IMR-90 (cell line): ENCODE measurements at regions not wholly inside any gene's neighbourhood (a gene's known extent, or its start where the extent isn't known, plus 50 kb on each side); places are given as distances from the start of the nearest gene placed in this dataset.

Experiments used
- ATAC-seq: fragments of 200-7000 bp; cut with Tn5 transposase; 2 replicates; pipeline ENCODE4 v1.9.1; 2020; ENCODE audit warnings: low read depth, mild to moderate bottlenecking, moderate library complexity
- BruUV-seq: library from RNA; stranded (reverse); fragments of 400-500 nt; replicated peaks from 2 replicates; lab custom pipeline; 2021; lab: Mats Ljungman, UMichigan
- CTCF ChIA-PET: fragments of 300-600 bp; formaldehyde crosslinking; extraction: SDS; loops from one replicate; lab custom pipeline; 2021; ENCODE audit warnings: antibody characterized with exemption; lab: Yijun Ruan, JAX
- POLR2A ChIA-PET: fragments of 300-600 bp; sonication (Branson Sonifier 250); formaldehyde crosslinking; loops from one replicate; lab custom pipeline; 2022; ENCODE audit warnings: antibody characterized with exemption; ENCODE audit not compliant: unreplicated experiment; lab: Charles Lee
- DNase-seq: peaks from one replicate; pipeline ENCODE4 v3.0.0; 2013
- H2AFZ ChIP-seq: replicated peaks from 2 replicates; pipeline ENCODE3; 2013; ENCODE audit warnings: low read length, mild to moderate bottlenecking; ENCODE audit not compliant: poor library complexity
- H2AK5ac ChIP-seq: 2 replicates; pipeline ENCODE4 v1.6.1; 2013; ENCODE audit warnings: low read depth, low read length, inconsistent platforms
- H2AK9ac ChIP-seq: replicated peaks from 2 replicates; pipeline ENCODE3; 2013; ENCODE audit warnings: mild to moderate bottlenecking, low read depth, low read length, moderate library complexity; ENCODE audit not compliant: poor library complexity
- H2BK120ac ChIP-seq: 2 replicates; pipeline ENCODE4 v1.6.1; 2013; ENCODE audit warnings: low read depth, low read length, inconsistent platforms
- H2BK15ac ChIP-seq: 3 replicates; pipeline ENCODE4 v1.6.1; 2013; ENCODE audit warnings: low read depth, low read length, inconsistent platforms
- H2BK20ac ChIP-seq: 2 replicates; pipeline ENCODE4 v1.6.1; 2013; ENCODE audit warnings: low read depth, mild to moderate bottlenecking, inconsistent platforms, low read length, moderate library complexity
- H2BK5ac ChIP-seq: 2 replicates; pipeline ENCODE4 v1.6.1; 2013; ENCODE audit warnings: mild to moderate bottlenecking, low read depth, low read length, inconsistent platforms; ENCODE audit not compliant: poor library complexity, severe bottlenecking
- H3K14ac ChIP-seq: replicated peaks from 2 replicates; pipeline ENCODE4 v1.6.1; 2013; ENCODE audit warnings: low read depth, low read length, inconsistent platforms
- H3K18ac ChIP-seq: 2 replicates; pipeline ENCODE4 v1.6.1; 2013; ENCODE audit warnings: low read depth, low read length, control low read depth
- H3K23ac ChIP-seq: 2 replicates; pipeline ENCODE4 v1.6.1; 2013; ENCODE audit warnings: low read depth, low read length, inconsistent platforms
- H3K27ac ChIP-seq: 2 replicates; pipeline ENCODE4 v1.5.1; 2013; ENCODE audit warnings: mild to moderate bottlenecking, control low read depth, low read length; ENCODE audit not compliant: insufficient read depth
- H3K27me3 ChIP-seq: 2 replicates; pipeline ENCODE4 v1.6.1; 2013; ENCODE audit warnings: low read length; ENCODE audit not compliant: control insufficient read depth, insufficient read depth
- H3K36me3 ChIP-seq: 2 replicates; pipeline ENCODE4 v1.6.1; 2013; ENCODE audit warnings: low read length, mixed read lengths; ENCODE audit not compliant: control insufficient read depth, insufficient read depth
- H3K4ac ChIP-seq: 2 replicates; pipeline ENCODE4 v1.6.1; 2013; ENCODE audit warnings: low read depth, low read length, inconsistent platforms
- H3K4me1 ChIP-seq: 2 replicates; pipeline ENCODE4 v1.6.1; 2013; ENCODE audit warnings: low read length, mixed read lengths; ENCODE audit not compliant: control insufficient read depth, insufficient read depth
- H3K4me2 ChIP-seq: 2 replicates; pipeline ENCODE4 v1.6.1; 2013; ENCODE audit warnings: low read depth, mild to moderate bottlenecking, control low read depth, low read length, moderate library complexity
- H3K4me3 ChIP-seq: 2 replicates; pipeline ENCODE4 v1.5.1; 2013; ENCODE audit warnings: low read depth, mild to moderate bottlenecking, control low read depth, low read length, moderate library complexity; ENCODE audit not compliant: insufficient read depth
- H3K56ac ChIP-seq: 2 replicates; pipeline ENCODE4 v1.6.1; 2013; ENCODE audit warnings: low read length, inconsistent platforms; ENCODE audit not compliant: insufficient read depth; ENCODE audit errors: extremely low read depth
- H3K79me1 ChIP-seq, 2 experiments: 2 replicates each; pipeline ENCODE4 v1.6.1; 2013; ENCODE audit warnings: low read length in 2 of 2, inconsistent platforms in 1 of 2, low read depth in 1 of 2
- H3K9ac ChIP-seq: 2 replicates; pipeline ENCODE4 v1.6.1; 2013; ENCODE audit warnings: low read depth, low read length, control low read depth
- H3K9me1 ChIP-seq: 2 replicates; pipeline ENCODE4 v1.6.1; 2013; ENCODE audit warnings: low read length, inconsistent platforms; ENCODE audit not compliant: insufficient read depth
- H3K9me3 ChIP-seq: 2 replicates; pipeline ENCODE4 v1.6.1; 2013; ENCODE audit warnings: low read length; ENCODE audit not compliant: control insufficient read depth, insufficient read depth
- H4K20me1 ChIP-seq: 2 replicates; pipeline ENCODE4 v1.6.1; 2013; ENCODE audit warnings: low read length, inconsistent platforms; ENCODE audit not compliant: insufficient read depth
- H4K5ac ChIP-seq: 2 replicates; pipeline ENCODE4 v1.6.1; 2013; ENCODE audit warnings: mild to moderate bottlenecking, low read depth, low read length, control low read depth
- H4K8ac ChIP-seq, 2 experiments: 2 replicates each; pipeline ENCODE4 v1.6.1; 2013; ENCODE audit warnings: low read depth in 2 of 2, low read length in 2 of 2, control low read depth in 1 of 2, inconsistent platforms in 1 of 2
- H4K91ac ChIP-seq: 2 replicates; pipeline ENCODE4 v1.6.1; 2013; ENCODE audit warnings: low read depth, low read length, inconsistent platforms; ENCODE audit not compliant: insufficient read depth
- CEBPB ChIP-seq: IDR thresholded peaks from 2 replicates; pipeline ENCODE4 v1.6.1; 2012; ENCODE audit warnings: low read depth, low read length, improper control_type of control experiment
- CTCF ChIP-seq: conservative IDR thresholded peaks from 2 replicates; pipeline ENCODE4 v1.5.1; 2012; ENCODE audit warnings: mild to moderate bottlenecking, low read depth, low read length, improper control_type of control experiment
- MAFK ChIP-seq: IDR thresholded peaks from 2 replicates; pipeline ENCODE4 v1.6.1; 2012; ENCODE audit warnings: low read depth, low read length, improper control_type of control experiment
- MAZ ChIP-seq: IDR thresholded peaks from 2 replicates; pipeline ENCODE4 v1.6.1; 2012; ENCODE audit warnings: low read depth, mild to moderate bottlenecking, low read length, improper control_type of control experiment, moderate library complexity, borderline replicate concordance
- MXI1 ChIP-seq: IDR thresholded peaks from 2 replicates; pipeline ENCODE4 v1.6.1; 2012; ENCODE audit warnings: low read depth, mild to moderate bottlenecking, low read length, moderate library complexity, borderline replicate concordance
- NFE2L2 ChIP-seq: fragments of 150-350 bp; IDR thresholded peaks from 2 replicates; pipeline ENCODE4 v1.6.1; 2016; ENCODE audit warnings: low read depth, mild to moderate bottlenecking, low read length
- RAD21 ChIP-seq: IDR thresholded peaks from 2 replicates; pipeline ENCODE4 v1.6.1; 2012; ENCODE audit warnings: low read length, improper control_type of control experiment
- RCOR1 ChIP-seq: IDR thresholded peaks from 2 replicates; pipeline ENCODE4 v1.6.1; 2012; ENCODE audit warnings: mild to moderate bottlenecking, low read length, improper control_type of control experiment; ENCODE audit not compliant: insufficient replicate concordance
- RFX5 ChIP-seq: IDR thresholded peaks from 2 replicates; pipeline ENCODE4 v1.8.0; 2012; ENCODE audit warnings: low read depth, mild to moderate bottlenecking, low read length, moderate library complexity
- SMC3 ChIP-seq: fragments of 150-350 bp; IDR thresholded peaks from 2 replicates; pipeline ENCODE4 v1.6.1; 2016; ENCODE audit warnings: low read depth, mild to moderate bottlenecking, antibody characterized with exemption, low read length, moderate library complexity
- WGBS, 2 experiments: methylation state at CpG; one replicate each; pipeline versions ENCODE4 v1.1.5 to v1.1.7; 2013; ENCODE audit warnings: missing lambda C conversion rate in 2 of 2; ENCODE audit not compliant: insufficient read length in 1 of 2; ENCODE audit errors: extremely low coverage in 2 of 2; 5-methylcytosine and 5-hydroxymethylcytosine counted together
- dilution Hi-C: fragments of 300-500 bp; cut with HindIII; formaldehyde crosslinking; loops from one replicate; pipeline ENCODE4 v1.14.3; 2018; ENCODE audit warnings: low sequenced_read_pairs; ENCODE audit not compliant: unreplicated experiment
- in situ Hi-C: fragments of 300-500 bp; cut with MboI; formaldehyde crosslinking; loops from 3 replicates; pipeline ENCODE4 v1.14.3; 2019; ENCODE audit warnings: low sequenced_read_pairs, inconsistent platforms, mixed read lengths
- intact Hi-C: fragments of 100-400 bp; cut with micrococcal nuclease; formaldehyde crosslinking; loops from 2 replicates; pipeline ENCODE4 v1.10.0; 2022
- TF ChIP-seq, protein P1 (sequence below): fragments of 150-350 bp; IDR thresholded peaks from 2 replicates; pipeline ENCODE4 v1.6.1; 2017; ENCODE audit warnings: mild to moderate bottlenecking, antibody characterized with exemption, low read length, low read depth

DNA sequence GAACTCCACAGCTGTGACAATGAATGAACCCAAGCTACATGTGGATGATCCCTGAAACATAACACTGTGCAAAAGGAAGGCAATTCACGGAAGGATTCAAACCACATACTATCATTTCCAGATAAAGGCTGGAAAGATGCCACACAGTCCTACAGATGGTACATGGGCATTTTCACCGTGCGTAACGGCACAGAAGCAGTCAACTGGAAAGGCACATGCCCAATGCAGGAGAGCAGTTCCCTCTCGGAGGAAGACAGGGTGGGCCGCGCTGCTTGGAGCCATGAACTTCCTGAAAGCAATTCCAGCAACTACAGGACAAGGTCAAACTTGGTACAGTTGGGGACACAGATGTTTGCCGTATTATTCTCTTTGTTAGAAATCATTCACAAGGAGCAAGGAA, 103.7 kb downstream of the SHANK2 start:
- no peak for TF ChIP-seq MXI1
- no peak for TF ChIP-seq MAFK
- TF ChIP-seq, protein P1, sequence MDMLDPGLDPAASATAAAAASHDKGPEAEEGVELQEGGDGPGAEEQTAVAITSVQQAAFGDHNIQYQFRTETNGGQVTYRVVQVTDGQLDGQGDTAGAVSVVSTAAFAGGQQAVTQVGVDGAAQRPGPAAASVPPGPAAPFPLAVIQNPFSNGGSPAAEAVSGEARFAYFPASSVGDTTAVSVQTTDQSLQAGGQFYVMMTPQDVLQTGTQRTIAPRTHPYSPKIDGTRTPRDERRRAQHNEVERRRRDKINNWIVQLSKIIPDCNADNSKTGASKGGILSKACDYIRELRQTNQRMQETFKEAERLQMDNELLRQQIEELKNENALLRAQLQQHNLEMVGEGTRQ, result no peak
- TF ChIP-seq RFX5, result no peak
- TF ChIP-seq CEBPB, result no peak
- TF ChIP-seq CTCF, result no peak
- no peak for TF ChIP-seq NFE2L2
- TF ChIP-seq MAZ, result no peak
- no peak for TF ChIP-seq RAD21
- TF ChIP-seq SMC3, result no peak
- TF ChIP-seq RCOR1, result no peak
- no peak overlapping the region for H3K4me2 ChIP-seq
- no peaks in the 10 kb centered on the region for H3K27me3 ChIP-seq
- no peak overlapping the region for H4K5ac ChIP-seq
- DNase-seq, result no peak
- H4K91ac ChIP-seq, result no peak overlapping the region
- ATAC-seq, result no peak
- H2BK15ac ChIP-seq, result no peak overlapping the region
- dilution Hi-C loops, result no loop called here
- WGBS, 2 experiments, result no CpG with 5 or more reads among the region's 8 CpGs
- no peak overlapping the region for H2BK20ac ChIP-seq
- H3K9ac ChIP-seq, result no peak overlapping the region
- H4K20me1 ChIP-seq, result no peaks in the 10 kb centered on the region; the same call in 1 of the 2 replicates
- no peaks in the 10 kb centered on the region for H3K4me1 ChIP-seq
- H3K56ac ChIP-seq, result no peak overlapping the region
- no peaks in the 10 kb centered on the region for H3K79me1 ChIP-seq
- no TSS peak for BruUV-seq
- peaks cover 3% of the 10 kb centered on the region; the same call in 1 of the 2 replicates for H3K9me3 ChIP-seq
- ChIA-PET CTCF (interaction anchor here (0.6 kb wide), 1 partner anchor 264 kb away, joined by 3 read pairs; no protein-coding TSS in a partner anchor), POLR2A (no interaction called here)
- H3K14ac ChIP-seq, result no peak overlapping the region
- H3K9me1 ChIP-seq, result no peaks in the 10 kb centered on the region; the same call in 1 of the 2 replicates
- no peak overlapping the region for H3K23ac ChIP-seq
- no peak overlapping the region for H2BK120ac ChIP-seq
- H3K4me3 ChIP-seq, result no peak overlapping the region
- in situ Hi-C loops, result no loop called here
- no peak overlapping the region for H3K18ac ChIP-seq
- intact Hi-C loops, result no loop called here
- H2AFZ ChIP-seq, result no peak overlapping the region
- no peak overlapping the region for H4K8ac ChIP-seq
- H3K27ac ChIP-seq, result no peak overlapping the region
- H2BK5ac ChIP-seq, result no peak overlapping the region
- H3K4ac ChIP-seq, result no peak overlapping the region
- no peak overlapping the region for H2AK9ac ChIP-seq
- no peak overlapping the region for H2AK5ac ChIP-seq
- peaks cover 4% of the 10 kb centered on the region; the same call in 1 of the 2 replicates for H3K36me3 ChIP-seq
